SIG-M5 treated with dmso at 0.1 percent for 504 hours (cell line): ENCODE measurements at regions not wholly inside any gene's neighbourhood (a gene's known extent, or its start where the extent isn't known, plus 50 kb on each side); places are given as distances from the start of the nearest gene placed in this dataset.
"Not testable (repeated sequence)": the region's sequence is repeated elsewhere in the genome, so short reads cannot be mapped to it uniquely, and the experiment has no call there.

ENCODE experiments used
- DNase-seq: peaks from one replicate; lab custom pipeline; 2025; ENCODE audit not compliant: unreplicated experiment; lab: John Stamatoyannopoulos, UW

- DNase-seq, result no peak
Observed at GRCh38 chr1:14251871-14252270, 346.6 kb upstream of the KAZN start.

- DNase-seq, result no peak
Observed at GRCh38 chr1:14253676-14254075, 344.8 kb upstream of the KAZN start.

- no peak for DNase-seq
Observed at GRCh38 chr1:14254251-14254650, 344.2 kb upstream of the KAZN start.

GRCh38 chr1:14255233-14255632 is 343.3 kb upstream of the KAZN start:
- DNase-seq, result no peak

- DNase-seq, result no peak
Observed at GRCh38 chr1:14255711-14256110, 342.8 kb upstream of the KAZN start.

GRCh38 chr1:14259191-14259757 is 339.2 kb upstream of the KAZN start:
- no peak for DNase-seq

- DNase-seq, result no peak
Observed at GRCh38 chr1:14260480-14260879, 338.0 kb upstream of the KAZN start.

- DNase-seq, result no peak
Observed at GRCh38 chr1:14261395-14261794, 337.1 kb upstream of the KAZN start.

GRCh38 chr1:14262637-14263036 is 335.8 kb upstream of the KAZN start:
- no peak for DNase-seq

GRCh38 chr1:14263225-14263624 is 335.3 kb upstream of the KAZN start:
- no peak for DNase-seq

GRCh38 chr1:14263671-14264070 is 334.8 kb upstream of the KAZN start:
- no peak for DNase-seq

GRCh38 chr1:14265495-14265894 is 333.0 kb upstream of the KAZN start:
- no peak for DNase-seq

GRCh38 chr1:14267991-14268390 is 330.5 kb upstream of the KAZN start:
- no peak for DNase-seq

- DNase-seq, result no peak
Observed at GRCh38 chr1:14270821-14271220, 327.7 kb upstream of the KAZN start.

- DNase-seq, result no peak
Observed at GRCh38 chr1:14273811-14274210, 324.7 kb upstream of the KAZN start.

- not testable (repeated sequence) for DNase-seq
Observed at GRCh38 chr1:14279891-14280290, 318.6 kb upstream of the KAZN start.

- no peak for DNase-seq
Observed at GRCh38 chr1:14280909-14281308, 317.6 kb upstream of the KAZN start.

- DNase-seq, result no peak
Observed at GRCh38 chr1:14281412-14281811, 317.1 kb upstream of the KAZN start.

GRCh38 chr1:14282707-14283106 is 315.8 kb upstream of the KAZN start:
- DNase-seq, result no peak

- DNase-seq, result no peak
Observed at GRCh38 chr1:14285238-14285637, 313.2 kb upstream of the KAZN start.

- DNase-seq, result not testable (repeated sequence)
Observed at GRCh38 chr1:14291182-14291581, 307.3 kb upstream of the KAZN start.

- no peak for DNase-seq
Observed at GRCh38 chr1:14292520-14292919, 306.0 kb upstream of the KAZN start.

- no peak for DNase-seq
Observed at GRCh38 chr1:14294006-14294405, 304.5 kb upstream of the KAZN start.
